VCaP (cell line): ENCODE measurements at regions not wholly inside any gene's neighbourhood (a gene's known extent, or its start where the extent isn't known, plus 50 kb on each side); places are given as distances from the start of the nearest gene placed in this dataset.

ENCODE experiments used
- H3K27ac ChIP-seq: fragments of 450-650 bp; 2 replicates; pipeline ENCODE4 v1.5.1; 2017
- TF ChIP-seq, protein P1 (sequence below): fragments of 450-650 bp; conservative IDR thresholded peaks from 2 replicates; pipeline ENCODE4 v1.5.1; 2017; ENCODE audit warnings: mild to moderate bottlenecking, moderate library complexity

DNA sequence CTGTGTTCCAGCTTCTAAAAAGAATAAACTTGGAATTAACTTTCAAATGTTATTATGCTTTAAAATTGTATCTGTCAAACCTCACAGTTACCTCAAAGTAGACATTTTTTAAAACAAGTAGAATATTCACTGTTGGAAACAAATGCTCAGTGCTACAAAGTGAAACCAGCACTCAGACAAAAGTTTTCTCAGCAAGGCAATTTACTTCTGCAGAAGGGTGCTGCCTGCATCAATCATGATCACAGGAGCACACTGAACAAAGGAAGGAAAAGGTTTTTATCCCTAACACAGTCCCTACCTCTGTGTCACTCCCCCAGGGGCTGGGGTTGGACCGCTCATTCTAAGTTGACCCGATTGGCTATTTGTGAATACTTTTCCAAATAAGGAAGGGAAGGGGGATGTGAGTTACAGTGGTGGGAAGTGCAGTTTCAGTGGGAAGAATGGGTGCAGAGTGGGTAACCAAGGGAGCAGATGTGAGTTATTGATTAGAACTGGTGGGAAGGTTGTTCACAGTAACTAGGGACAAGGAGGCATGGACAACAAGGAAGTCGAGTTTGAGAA is 63.0 kb upstream of the CDK20 start:
- H3K27ac ChIP-seq, result no peak overlapping the region
- TF ChIP-seq, protein P1, sequence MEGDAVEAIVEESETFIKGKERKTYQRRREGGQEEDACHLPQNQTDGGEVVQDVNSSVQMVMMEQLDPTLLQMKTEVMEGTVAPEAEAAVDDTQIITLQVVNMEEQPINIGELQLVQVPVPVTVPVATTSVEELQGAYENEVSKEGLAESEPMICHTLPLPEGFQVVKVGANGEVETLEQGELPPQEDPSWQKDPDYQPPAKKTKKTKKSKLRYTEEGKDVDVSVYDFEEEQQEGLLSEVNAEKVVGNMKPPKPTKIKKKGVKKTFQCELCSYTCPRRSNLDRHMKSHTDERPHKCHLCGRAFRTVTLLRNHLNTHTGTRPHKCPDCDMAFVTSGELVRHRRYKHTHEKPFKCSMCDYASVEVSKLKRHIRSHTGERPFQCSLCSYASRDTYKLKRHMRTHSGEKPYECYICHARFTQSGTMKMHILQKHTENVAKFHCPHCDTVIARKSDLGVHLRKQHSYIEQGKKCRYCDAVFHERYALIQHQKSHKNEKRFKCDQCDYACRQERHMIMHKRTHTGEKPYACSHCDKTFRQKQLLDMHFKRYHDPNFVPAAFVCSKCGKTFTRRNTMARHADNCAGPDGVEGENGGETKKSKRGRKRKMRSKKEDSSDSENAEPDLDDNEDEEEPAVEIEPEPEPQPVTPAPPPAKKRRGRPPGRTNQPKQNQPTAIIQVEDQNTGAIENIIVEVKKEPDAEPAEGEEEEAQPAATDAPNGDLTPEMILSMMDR, result no peak

DNA sequence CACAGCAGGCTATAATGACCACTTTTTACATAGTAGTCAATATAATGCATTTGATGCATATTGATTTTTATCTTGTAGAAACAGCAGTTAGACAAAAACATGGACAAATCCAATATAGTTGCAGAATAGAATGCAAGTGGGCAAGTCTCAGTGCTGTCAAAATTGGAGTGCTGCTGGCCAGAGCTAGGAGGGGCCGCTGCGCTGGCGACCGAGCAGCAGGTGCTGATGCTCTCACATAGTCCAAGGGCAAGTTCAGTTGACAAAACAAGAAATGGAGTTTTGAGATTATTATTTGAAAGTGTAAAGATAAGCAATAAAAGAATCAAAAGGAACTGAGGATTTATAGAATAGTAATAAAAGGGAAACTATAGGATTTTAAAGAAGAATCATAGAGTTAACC is 60.6 kb upstream of the CDK20 start:
- TF ChIP-seq, protein P1, result no peak
- no peak overlapping the region for H3K27ac ChIP-seq

DNA sequence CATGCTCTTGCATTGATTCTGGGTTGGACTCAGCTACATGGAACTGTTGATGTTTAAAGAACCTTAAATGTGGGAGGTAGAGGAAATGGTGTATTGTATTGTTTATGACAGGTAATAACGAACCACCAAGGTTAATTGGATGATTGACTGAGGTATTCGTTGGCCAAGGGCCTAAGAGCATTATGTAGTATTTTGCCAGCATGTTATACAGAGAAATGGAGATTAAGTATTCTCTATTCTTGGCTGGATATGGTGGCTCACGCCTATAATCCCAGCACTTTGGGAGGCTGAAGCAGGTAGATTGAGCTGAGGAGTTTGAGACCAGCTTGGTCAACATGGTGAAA is 59.0 kb upstream of the CDK20 start:
- TF ChIP-seq, protein P1, result no peak
- H3K27ac ChIP-seq, result 0 out of 2 replicates have a peak overlapping the region, but pooled peaks have one; percentile 14

DNA sequence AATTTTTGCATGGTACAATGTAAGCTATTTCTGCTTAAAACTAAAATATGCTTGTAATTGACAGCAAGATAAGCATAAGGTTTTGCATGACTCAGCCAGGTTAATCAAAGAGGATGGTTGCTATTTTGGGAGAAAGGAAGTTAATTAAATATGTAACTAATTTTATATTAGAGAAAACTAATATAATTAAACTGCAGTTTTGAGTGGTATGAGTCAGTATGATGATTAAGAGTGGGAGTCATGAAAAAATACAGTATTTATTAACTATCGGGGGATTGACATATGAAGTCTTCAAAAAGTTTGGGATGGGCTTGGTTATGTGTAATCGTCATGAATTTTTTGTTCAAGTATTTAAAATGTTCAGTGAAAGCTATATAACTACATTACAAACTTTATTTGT is 54.0 kb upstream of the CDK20 start:
- TF ChIP-seq, protein P1, result no peak
- H3K27ac ChIP-seq, result no peak overlapping the region

DNA sequence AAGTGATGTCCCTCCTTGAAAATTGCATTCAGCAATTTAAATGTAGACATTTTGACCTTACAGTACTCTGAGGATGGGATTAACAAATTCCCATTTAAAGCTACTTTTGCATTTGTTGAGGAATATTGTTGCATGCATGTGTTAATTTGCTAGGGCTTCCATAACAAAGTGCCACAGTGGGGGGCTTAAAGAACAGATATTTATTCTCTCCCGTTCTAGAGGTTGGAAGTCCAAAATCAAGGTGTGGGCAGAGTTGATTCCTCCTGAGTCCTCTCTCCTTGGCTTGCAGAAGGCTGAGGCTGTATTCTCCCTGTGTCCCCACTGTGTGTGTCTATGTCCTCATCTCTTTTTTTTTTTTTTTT is 51.8 kb upstream of the CDK20 start:
- TF ChIP-seq, protein P1, result no peak
- H3K27ac ChIP-seq, result no peak overlapping the region

DNA sequence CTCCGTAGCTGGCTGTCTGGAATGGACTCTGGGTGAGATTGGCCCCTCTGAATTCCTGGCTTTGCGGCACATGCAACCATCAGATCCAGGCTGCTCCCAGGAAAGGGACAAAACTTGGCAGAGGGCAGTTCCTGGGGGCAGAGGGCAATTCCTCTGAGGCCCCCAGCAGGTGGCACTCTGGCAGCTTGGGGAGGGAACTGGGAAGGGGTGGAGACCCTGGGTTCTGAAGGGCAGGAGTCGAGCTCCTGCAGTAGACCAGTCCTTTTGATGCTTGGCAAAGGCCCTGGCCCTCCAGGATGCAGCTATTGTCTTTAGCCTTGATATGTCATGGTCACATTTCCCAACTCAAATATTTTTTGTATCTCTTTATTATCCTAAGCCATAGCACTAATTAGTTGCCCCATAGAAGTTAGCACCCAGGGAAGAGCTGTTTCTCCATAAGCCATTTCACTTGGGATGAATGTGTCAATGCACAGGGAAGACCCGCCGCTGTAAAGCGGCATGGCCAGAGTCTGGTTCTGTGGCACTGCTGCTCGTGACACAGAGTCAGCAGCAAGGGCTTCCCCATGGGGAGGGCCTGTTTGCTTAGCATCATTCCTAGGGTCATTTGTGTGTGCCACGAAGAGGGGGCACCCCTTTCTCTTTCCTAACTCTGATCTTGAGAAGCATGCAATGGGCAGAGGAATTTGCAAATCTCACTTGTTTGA is 51.2 kb upstream of the CDK20 start:
- no peak overlapping the region for H3K27ac ChIP-seq
- TF ChIP-seq, protein P1, result no peak

DNA sequence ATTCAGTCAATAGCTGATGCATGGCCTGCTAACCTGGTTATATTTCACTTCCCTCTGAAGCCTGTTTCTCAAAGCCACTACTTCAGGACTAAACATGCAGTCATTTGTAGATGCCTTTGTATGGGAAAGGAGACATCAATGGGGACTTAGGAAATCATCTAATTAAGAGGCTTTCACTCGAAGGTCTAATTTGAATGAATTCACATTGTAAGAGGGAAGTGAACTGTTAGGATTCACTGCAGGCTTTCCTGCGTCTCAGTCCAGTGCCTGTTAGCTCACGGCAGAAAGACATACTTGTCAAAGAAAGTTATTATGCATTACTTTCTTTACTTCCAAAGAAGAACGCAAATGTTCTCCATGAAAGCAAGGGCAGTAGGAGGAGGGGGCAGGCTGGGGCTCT is 50.6 kb upstream of the CDK20 start:
- H3K27ac ChIP-seq, result no peak overlapping the region
- TF ChIP-seq, protein P1, result no peak
